WI38 (cell line): ENCODE measurements at regions not wholly inside any gene's neighbourhood (a gene's known extent, or its start where the extent isn't known, plus 50 kb on each side); places are given as distances from the start of the nearest gene placed in this dataset.
"Not testable (repeated sequence)": the region's sequence is repeated elsewhere in the genome, so short reads cannot be mapped to it uniquely, and the experiment has no call there.

Source experiments
- H3K4me3 ChIP-seq: 2 replicates; pipeline ENCODE4 v1.5.1; 2011; ENCODE audit warnings: low read depth, mild to moderate bottlenecking, control low read depth, low read length
- TF ChIP-seq, protein P1 (sequence below): IDR thresholded peaks from 2 replicates; pipeline ENCODE4 v1.5.1; 2012; ENCODE audit warnings: low read depth, mild to moderate bottlenecking, control low read depth, low read length

DNA sequence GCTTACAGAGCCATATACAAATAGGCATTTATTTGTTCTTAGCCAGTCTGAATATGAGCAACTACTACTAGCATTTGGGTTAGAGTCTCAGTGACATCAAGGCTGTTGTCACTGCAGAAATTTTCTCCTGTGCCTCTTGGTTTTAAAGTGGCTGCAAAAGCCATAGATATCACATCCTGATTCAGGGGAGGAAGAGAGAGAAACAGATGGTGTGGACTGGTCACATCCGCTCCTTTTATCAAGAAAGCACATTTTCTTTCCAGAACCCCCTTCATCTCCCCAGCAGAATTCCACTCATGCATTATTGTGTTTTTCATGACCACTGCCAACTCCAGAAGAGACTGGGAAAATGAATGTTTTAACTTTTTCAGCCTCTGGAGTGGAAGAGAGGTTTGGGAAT, 69.8 kb downstream of the PTTG1 start:
- TF ChIP-seq, protein P1, sequence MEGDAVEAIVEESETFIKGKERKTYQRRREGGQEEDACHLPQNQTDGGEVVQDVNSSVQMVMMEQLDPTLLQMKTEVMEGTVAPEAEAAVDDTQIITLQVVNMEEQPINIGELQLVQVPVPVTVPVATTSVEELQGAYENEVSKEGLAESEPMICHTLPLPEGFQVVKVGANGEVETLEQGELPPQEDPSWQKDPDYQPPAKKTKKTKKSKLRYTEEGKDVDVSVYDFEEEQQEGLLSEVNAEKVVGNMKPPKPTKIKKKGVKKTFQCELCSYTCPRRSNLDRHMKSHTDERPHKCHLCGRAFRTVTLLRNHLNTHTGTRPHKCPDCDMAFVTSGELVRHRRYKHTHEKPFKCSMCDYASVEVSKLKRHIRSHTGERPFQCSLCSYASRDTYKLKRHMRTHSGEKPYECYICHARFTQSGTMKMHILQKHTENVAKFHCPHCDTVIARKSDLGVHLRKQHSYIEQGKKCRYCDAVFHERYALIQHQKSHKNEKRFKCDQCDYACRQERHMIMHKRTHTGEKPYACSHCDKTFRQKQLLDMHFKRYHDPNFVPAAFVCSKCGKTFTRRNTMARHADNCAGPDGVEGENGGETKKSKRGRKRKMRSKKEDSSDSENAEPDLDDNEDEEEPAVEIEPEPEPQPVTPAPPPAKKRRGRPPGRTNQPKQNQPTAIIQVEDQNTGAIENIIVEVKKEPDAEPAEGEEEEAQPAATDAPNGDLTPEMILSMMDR: no peak
- H3K4me3 ChIP-seq: no peak overlapping the region

DNA sequence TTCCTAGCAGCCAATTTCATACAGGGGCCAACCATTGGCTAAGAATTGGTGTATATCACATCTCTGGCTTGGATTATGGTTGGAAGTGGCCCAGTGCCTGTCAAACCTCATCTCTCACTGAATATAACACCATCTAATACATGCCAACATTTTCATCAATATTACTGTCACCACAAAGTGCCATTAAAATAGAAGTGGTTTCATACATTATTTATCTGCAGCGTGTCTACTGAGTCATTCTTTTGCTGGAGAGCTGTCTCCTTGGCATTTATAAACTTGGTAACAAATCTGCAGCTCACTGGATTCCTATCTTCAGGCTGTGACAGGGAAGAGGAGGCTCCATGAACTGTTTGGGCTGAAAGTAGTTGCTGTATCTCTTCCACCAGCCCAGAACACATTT, 70.9 kb downstream of the PTTG1 start:
- TF ChIP-seq, protein P1: no peak
- H3K4me3 ChIP-seq: no peak overlapping the region

DNA sequence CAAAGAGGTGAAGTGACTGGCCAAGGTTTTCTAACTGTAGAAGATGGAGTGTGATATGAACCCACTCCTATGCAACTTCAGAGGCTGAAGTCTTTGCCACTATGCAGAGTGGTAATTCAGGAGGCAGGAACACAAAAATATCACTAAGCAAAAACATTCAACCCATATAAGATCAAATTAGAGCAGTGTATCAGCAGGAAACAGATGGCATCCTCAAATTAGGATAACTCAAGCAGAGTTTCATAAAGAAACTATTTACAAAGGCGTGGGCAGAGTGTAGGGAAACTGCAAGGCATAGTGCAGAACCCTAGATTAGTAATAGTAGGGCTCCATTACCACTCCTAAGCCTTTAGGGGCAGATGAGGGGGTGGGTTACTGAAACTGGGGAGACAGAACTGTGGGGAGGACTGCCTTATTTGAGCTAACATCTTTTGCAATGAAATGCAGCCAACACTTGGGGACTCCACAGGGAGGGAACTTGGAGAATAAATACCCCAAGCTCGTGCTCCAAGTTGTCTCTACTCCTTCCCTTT, 72.2 kb downstream of the PTTG1 start:
- TF ChIP-seq, protein P1: no peak

DNA sequence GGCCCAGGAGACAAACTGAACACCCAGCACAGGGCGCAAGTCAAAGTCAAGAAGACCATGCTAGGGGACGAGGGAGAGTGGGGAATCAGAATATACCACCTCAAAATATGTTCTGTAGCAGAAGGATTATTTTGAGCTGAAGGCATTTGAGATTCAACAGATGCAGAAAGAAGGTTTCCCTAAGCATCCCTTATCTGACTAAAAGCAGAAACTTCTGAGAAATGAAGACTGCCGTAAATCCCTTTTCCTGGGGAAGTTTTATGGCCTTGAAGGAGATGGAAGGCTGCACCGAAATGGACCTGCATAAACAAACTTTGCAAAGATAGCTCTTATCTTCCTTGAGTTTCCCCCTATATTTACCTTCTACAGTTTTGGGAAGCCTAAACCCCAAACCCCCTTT, 72.8 kb downstream of the PTTG1 start:
- TF ChIP-seq, protein P1: no peak
- no peak overlapping the region for H3K4me3 ChIP-seq

More for the DNA sequence above, 72.2 kb downstream of the PTTG1 start:
- no peak overlapping the region for H3K4me3 ChIP-seq

DNA sequence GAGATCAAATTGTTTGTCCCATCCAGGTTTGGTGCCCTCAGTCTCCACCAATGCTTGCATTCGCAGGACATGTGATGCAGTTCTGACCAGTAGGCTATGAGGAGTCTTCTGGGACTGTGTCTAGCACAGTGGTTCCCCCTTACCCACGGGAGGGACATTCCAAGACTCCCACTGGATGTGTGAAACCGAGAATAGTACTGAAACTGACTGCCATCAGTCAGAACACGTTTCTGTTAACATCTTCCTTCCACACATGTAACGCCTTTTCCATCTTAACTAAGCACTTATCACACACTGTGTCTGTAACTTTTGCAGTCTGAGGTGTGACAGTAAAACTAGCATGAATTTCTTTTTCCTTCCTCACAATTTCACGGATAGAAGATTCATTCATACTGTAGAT, 74.7 kb downstream of the PTTG1 start:
- no peak overlapping the region for H3K4me3 ChIP-seq
- TF ChIP-seq, protein P1: no peak

DNA sequence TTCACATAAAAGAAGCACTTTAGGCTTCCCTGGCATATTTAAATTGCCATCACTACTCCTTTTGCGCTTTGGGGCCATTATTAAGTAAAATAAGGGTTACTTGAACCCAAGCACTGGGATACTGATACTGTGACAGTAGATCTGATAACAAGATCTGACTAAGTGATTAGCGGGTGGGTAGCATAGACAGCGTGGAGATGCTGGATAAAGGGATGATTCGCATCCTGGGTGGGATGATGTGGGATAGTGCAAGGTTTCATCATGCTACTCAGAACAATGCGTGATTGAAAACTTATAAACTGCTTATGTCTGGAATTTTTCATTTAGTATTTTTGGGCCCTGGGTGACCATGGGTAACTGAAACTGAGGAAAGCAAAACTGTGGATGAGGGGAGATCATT, 75.1 kb downstream of the PTTG1 start:
- TF ChIP-seq, protein P1: no peak

DNA sequence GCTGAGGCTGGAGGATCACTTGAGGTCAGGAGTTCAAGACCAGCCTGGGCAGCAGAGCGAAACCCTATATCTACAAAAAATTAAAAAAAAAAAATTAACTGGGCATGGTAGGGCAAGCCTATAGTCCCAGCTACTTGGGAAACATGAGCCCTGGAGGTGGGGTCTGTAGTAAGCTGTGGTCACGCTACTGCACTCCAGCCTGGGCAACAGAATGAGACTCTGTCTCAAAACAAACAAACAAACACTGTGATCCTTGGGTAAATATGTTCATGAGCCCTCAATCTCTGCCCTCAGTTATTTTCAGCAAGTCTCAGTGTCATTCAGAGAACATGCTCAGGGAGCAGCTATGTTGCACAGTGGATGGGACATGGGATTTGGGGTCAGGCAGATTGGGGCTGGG, 76.2 kb downstream of the PTTG1 start:
- no peak overlapping the region for H3K4me3 ChIP-seq
- TF ChIP-seq, protein P1: no peak

More for the DNA sequence above, 75.1 kb downstream of the PTTG1 start:
- H3K4me3 ChIP-seq: no peak overlapping the region

DNA sequence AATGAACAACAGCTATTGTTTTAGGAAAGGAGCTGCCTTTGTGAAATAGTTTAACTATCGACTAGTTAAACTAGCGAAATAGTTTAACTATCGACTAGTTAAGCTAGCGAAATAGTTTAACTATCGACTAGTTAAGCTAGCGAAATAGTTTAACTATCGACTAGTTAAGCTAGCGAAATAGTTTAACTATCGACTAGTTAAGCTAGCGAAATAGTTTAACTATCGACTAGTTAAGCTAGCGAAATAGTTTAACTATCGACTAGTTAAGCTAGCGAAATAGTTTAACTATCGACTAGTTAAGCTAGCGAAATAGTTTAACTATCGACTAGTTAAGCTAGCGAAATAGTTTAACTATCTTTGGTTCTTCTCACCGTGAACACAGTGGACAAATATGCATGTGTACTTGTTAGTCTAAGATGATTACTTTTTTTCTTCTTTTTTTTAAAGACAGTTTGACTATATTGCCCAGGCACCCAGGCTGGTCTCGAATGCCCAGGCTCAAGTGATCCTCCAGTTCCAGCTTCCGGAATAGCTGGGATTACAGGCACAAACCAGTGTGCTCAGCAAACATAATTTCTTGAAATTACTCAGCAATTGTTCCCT, 76.9 kb downstream of the PTTG1 start:
- H3K4me3 ChIP-seq: not testable (repeated sequence)
